Lower lobe of right lung (tissue), 2 donors: ENCODE measurements at regions not wholly inside any gene's neighbourhood (a gene's known extent, or its start where the extent isn't known, plus 50 kb on each side); places are given as distances from the start of the nearest gene placed in this dataset.
A peak's percentile ranks its signal among the peaks of the same experiment; 100 is the strongest.
"Not testable (repeated sequence)": the region's sequence is repeated elsewhere in the genome, so short reads cannot be mapped to it uniquely, and the experiment has no call there.

Source experiments
- ATAC-seq, 2 donors: fragments of 200-7000 bp; cut with Tn5 transposase; one replicate each; pipeline ENCODE4 v1.9.1; 2020 to 2022; ENCODE audit warnings: mild to moderate bottlenecking in 2 of 2, moderate library complexity in 2 of 2
- DNase-seq: peaks from one replicate; pipeline ENCODE4 v3.0.0-alpha.2; 2020
- H3K27ac ChIP-seq: fragments of 200-600 bp; one replicate; pipeline ENCODE4 v1.8.0; 2022
- H3K27me3 ChIP-seq: fragments of 200-600 bp; one replicate; pipeline ENCODE4 v1.8.0; 2022; ENCODE audit warnings: low read depth
- H3K36me3 ChIP-seq: fragments of 200-600 bp; one replicate; pipeline ENCODE4 v1.8.0; 2022; ENCODE audit warnings: mild to moderate bottlenecking
- H3K4me1 ChIP-seq: fragments of 200-600 bp; one replicate; pipeline ENCODE4 v1.8.0; 2022
- H3K4me3 ChIP-seq: fragments of 200-600 bp; one replicate; pipeline ENCODE4 v1.8.0; 2022; ENCODE audit warnings: mild to moderate bottlenecking
- H3K9me3 ChIP-seq: fragments of 200-600 bp; one replicate; pipeline ENCODE4 v1.8.0; 2022
- intact Hi-C: fragments of 100-400 bp; cut with DNase I; formaldehyde crosslinking; loops from one replicate; pipeline ENCODE4 v1.11.0; 2022
- TF ChIP-seq, protein P1 (sequence below): fragments of 200-600 bp; IDR thresholded peaks from one replicate; pipeline ENCODE4 v1.8.0; 2022; ENCODE audit warnings: antibody characterized with exemption, mild to moderate bottlenecking
- donor health status: DM: no; HTN: yes; CAD: no; lungs with severe emphysema.

DNA sequence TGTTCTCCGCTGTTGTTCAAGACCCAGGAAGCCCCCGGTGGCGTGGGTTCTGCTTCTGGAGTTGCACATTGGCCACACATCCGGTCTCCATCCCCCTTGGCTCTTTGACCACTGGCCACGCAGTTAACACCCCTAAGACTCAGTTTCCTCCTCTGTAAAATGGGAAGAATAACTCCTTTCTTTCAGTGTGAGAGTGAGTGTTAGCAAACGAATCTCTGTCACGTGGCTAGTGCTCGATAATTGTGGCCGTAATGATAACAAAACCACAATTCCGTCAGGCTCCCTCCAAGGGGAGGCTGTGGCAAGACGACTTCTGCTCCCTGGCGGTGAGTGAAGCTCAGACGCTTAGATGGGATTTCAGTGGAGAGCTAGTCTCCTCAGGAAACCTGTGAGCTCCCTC lies 315.2 kb upstream of the B3GAT1 start:
- TF ChIP-seq, protein P1, sequence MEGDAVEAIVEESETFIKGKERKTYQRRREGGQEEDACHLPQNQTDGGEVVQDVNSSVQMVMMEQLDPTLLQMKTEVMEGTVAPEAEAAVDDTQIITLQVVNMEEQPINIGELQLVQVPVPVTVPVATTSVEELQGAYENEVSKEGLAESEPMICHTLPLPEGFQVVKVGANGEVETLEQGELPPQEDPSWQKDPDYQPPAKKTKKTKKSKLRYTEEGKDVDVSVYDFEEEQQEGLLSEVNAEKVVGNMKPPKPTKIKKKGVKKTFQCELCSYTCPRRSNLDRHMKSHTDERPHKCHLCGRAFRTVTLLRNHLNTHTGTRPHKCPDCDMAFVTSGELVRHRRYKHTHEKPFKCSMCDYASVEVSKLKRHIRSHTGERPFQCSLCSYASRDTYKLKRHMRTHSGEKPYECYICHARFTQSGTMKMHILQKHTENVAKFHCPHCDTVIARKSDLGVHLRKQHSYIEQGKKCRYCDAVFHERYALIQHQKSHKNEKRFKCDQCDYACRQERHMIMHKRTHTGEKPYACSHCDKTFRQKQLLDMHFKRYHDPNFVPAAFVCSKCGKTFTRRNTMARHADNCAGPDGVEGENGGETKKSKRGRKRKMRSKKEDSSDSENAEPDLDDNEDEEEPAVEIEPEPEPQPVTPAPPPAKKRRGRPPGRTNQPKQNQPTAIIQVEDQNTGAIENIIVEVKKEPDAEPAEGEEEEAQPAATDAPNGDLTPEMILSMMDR, result no peak
- DNase-seq (no peak), ATAC-seq (no peak)
- Histone ChIP-seq H3K36me3 (no peaks in the 10 kb centered on the region), H3K27me3 (peaks cover 17% of the 10 kb centered on the region), H3K9me3 (no peaks in the 10 kb centered on the region), H3K4me1 (no peaks in the 10 kb centered on the region), H3K27ac (no peak overlapping the region), H3K4me3 (no peak overlapping the region)
- intact Hi-C loops, result no loop called here

DNA sequence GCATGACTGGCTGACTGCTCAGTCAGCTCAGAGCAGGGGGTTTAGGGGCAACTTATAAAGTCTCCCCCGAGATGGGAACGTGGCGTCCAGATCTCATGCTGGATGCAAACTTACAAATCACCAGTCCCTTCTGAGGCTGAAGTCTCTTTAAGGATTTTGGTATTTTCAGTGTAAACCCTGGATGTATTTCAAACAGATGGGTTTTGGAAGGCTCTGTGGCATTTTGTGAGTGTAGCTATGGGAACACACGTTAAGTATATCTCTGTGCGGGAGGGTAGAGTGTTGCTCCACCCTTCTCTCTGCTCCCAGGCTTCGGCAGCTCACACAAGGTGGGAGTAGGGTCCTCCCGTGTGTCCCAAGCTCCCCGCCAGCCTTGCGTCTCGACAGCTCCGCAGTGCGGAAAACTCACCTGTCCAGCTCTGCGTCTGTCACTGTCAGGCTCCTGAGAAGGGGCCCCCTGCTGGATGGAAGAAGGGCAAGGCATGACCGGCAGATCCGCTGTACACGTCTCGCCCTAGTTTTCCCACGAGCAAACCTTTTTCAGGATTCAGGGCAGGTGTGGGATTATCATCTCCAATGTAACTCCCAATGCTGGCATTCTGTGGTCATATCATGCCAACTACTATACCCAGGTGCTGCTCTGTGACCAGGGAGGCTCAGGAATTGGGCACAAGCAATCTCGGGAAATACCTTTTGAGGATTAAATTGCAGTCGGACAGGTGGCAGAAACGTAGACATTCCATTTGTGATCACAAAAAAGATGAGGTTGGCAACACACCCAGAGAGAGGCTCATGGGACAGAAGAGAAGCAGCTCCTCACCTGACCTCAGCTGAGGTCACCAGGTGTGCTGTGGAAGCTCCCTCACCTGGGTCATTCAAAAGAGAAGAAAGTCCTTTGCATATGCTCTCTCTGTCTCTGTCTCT lies 313.9 kb upstream of the B3GAT1 start:
- TF ChIP-seq, protein P1, result peak; percentile 38
- Histone ChIP-seq H3K4me3 (no peak overlapping the region), H3K4me1 (no peaks in the 10 kb centered on the region), H3K27me3 (peaks cover 17% of the 10 kb centered on the region), H3K36me3 (no peaks in the 10 kb centered on the region), H3K27ac (no peak overlapping the region), H3K9me3 (no peaks in the 10 kb centered on the region)
- DNase-seq, result peak; percentile 61
- ATAC-seq, result peak; percentile 74 to 81
- intact Hi-C loops, result no loop called here

DNA sequence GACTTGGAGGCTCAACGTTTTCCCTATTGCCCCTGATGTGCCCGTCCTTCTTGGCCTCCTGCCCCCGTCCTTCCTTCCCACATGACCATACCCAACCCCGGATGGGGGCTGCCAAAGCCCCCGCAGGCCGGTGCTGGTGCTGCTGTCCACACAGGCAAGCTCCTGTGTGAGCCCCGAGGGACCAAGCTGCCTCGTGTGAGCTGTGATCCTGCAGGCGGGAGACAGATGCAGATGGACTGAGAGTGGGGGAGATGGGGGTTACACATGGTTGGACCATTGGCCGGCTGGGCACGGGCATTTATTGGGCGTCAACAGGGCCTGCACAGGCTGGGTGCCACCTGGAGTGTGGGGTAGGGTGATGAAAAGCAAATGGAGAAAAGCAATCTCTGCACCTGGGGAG lies 313.2 kb upstream of the B3GAT1 start:
- no peak for DNase-seq
- Histone ChIP-seq H3K9me3 (no peaks in the 10 kb centered on the region), H3K4me1 (no peaks in the 10 kb centered on the region), H3K27ac (no peak overlapping the region), H3K36me3 (no peaks in the 10 kb centered on the region), H3K27me3 (peaks cover 17% of the 10 kb centered on the region), H3K4me3 (no peak overlapping the region)
- intact Hi-C loops, result no loop called here
- peak in 1 of 2 donors; percentile 21 for ATAC-seq
- TF ChIP-seq, protein P1, result no peak

DNA sequence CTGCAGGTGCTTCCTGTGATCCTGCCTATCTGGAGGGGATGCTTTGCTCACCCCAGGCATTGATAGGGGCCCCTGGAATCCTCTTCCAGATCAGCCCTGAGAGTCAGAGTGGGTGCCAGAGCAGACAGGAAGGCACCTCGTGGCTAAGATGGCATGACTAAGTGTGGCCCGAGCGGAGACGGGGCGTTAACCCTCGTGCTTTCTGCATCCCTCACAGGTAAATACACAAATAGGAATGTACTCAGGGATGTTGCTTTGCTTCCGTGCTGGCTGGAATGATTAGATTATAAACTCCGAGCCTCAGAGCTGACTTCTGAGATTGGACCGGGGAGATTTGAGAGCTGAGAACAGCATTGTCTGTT lies 312.7 kb upstream of the B3GAT1 start:
- Histone ChIP-seq H3K27ac (no peak overlapping the region), H3K4me3 (no peak overlapping the region), H3K4me1 (no peaks in the 10 kb centered on the region), H3K27me3 (peaks cover 17% of the 10 kb centered on the region), H3K9me3 (no peaks in the 10 kb centered on the region), H3K36me3 (no peaks in the 10 kb centered on the region)
- ATAC-seq (no peak), DNase-seq (no peak)
- TF ChIP-seq, protein P1, result no peak
- intact Hi-C loops, result no loop called here

DNA sequence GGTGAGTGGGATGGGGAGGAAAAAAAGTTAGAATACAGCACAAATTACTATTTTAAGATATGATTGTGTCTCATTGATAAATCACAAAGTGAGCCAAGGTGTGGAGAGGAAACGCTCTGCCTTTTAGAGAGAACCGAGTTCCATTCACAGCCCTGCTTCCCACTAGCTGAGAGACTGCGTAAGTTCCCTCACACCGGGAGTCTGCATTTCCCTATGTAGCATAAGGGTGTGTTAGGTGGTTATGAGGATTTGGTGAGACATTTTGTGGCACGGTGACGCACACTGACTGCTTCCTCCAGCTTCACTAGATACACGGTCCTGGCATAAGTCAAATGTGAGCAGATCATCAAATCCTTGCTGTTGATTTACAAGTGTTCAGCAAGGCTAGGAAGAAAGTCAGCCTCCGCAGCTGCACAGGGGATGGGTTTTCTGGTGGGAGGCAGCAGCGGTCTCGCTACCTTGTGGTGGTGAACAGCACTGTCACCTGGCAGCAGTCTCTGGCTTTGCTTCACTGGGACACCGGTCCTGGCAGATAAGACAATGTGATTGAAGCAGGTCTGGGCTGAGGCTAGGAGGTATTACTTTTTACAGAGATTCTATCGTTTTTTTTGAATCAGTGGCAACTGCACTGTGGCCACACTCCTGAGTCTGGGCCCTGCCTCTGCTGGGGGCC lies 312.2 kb upstream of the B3GAT1 start:
- H3K9me3 ChIP-seq, result no peaks in the 10 kb centered on the region
- no peaks in the 10 kb centered on the region for H3K36me3 ChIP-seq
- no peaks in the 10 kb centered on the region for H3K4me1 ChIP-seq
- TF ChIP-seq, protein P1, result no peak
- intact Hi-C loops, result no loop called here
- DNase-seq (no peak), ATAC-seq (no peak)
- H3K4me3 ChIP-seq, result no peak overlapping the region
- H3K27ac ChIP-seq, result no peak overlapping the region
- peaks cover 17% of the 10 kb centered on the region for H3K27me3 ChIP-seq

DNA sequence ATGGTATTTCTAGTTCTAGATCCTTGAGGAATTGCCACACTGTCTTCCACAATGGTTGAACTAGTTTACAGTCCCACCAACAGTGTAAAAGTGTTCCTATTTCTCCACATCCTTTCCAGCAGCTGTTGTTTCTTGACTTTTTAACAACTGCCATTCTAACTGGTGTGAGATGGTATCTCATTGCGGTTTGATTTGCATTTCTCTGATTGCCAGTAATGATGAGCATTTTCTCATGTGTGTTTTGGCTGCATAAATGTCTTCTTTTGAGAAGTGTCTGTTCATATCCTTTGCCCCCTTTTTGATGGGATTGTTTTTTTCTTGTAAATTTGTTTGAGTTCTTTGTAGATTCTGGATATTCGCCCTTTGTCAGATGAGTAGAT lies 308.6 kb upstream of the B3GAT1 start:
- H3K27ac ChIP-seq, intact Hi-C loops, DNase-seq, ATAC-seq, H3K36me3 ChIP-seq, H3K4me1 ChIP-seq, H3K4me3 ChIP-seq, H3K9me3 ChIP-seq: not testable (repeated sequence)
- H3K27me3 ChIP-seq, result peaks cover 19% of the 10 kb centered on the region

DNA sequence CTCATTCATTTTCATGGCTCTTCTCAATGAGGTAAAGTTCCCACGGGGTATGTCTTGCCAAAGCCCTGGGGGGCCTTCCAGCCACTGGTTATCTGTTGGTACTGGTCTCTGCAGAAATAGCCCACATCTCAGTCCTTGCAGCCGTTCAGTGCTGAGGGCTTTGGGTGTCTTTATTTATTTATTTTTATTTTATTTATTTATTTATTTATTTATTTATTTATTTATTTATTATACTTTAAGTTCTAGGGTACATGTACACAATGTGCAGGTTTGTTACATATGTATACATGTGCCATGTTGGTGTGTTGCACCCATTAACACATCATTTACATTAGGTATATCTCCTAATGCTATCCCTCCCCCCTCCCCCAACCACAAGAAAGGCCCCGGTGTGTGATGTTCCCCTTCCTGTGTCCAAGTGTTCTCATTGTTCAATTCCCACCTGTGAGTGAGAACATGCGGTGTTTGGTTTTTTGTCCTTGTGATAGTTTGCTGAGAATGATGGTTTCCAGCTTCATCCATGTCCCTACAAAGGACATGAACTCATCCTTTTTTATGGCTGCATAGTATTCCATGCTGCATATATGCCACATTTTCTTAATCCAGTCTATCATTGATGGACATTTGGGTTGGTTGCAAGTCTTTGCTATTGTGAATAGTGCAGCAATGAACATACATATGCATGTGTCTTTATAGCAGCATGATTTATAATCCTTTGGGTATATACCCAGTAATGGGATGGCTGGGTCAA lies 308.1 kb upstream of the B3GAT1 start:
- ATAC-seq, H3K4me3 ChIP-seq, H3K27ac ChIP-seq, H3K36me3 ChIP-seq, H3K4me1 ChIP-seq, H3K9me3 ChIP-seq, intact Hi-C loops, DNase-seq: not testable (repeated sequence)
- peaks cover 17% of the 10 kb centered on the region for H3K27me3 ChIP-seq
